GM23248 (cell line): ENCODE measurements at regions not wholly inside any gene's neighbourhood (a gene's known extent, or its start where the extent isn't known, plus 50 kb on each side); places are given as distances from the start of the nearest gene placed in this dataset.

Experiments
- DNase-seq: peaks from one replicate; pipeline ENCODE4 v3.0.0-alpha.2; 2015
- H2AFZ ChIP-seq: fragments of 200-600 bp; sonication (generic); 2 replicates; pipeline ENCODE4 v1.6.1; 2016; ENCODE audit warnings: antibody characterized with exemption
- H3F3A ChIP-seq: fragments of 200-600 bp; sonication (generic); 2 replicates; pipeline ENCODE4 v1.6.1; 2016; ENCODE audit warnings: mild to moderate bottlenecking, antibody characterized with exemption, mixed run types; ENCODE audit not compliant: insufficient read depth
- H3K27ac ChIP-seq: fragments of 200-600 bp; sonication (generic); 2 replicates; pipeline ENCODE4 v1.5.1; 2016; ENCODE audit warnings: mild to moderate bottlenecking
- H3K27me3 ChIP-seq: fragments of 200-600 bp; sonication (generic); replicated peaks from 2 replicates; pipeline ENCODE4 v1.6.1; 2016; ENCODE audit warnings: mild to moderate bottlenecking; ENCODE audit not compliant: insufficient read depth
- H3K36me3 ChIP-seq: fragments of 200-600 bp; sonication (generic); 2 replicates; pipeline ENCODE4 v1.6.1; 2016; ENCODE audit warnings: low read depth, mild to moderate bottlenecking
- H3K4me1 ChIP-seq: fragments of 200-600 bp; sonication (generic); 2 replicates; pipeline ENCODE4 v1.6.1; 2016; ENCODE audit warnings: mild to moderate bottlenecking; ENCODE audit not compliant: insufficient read depth
- H3K4me2 ChIP-seq: fragments of 200-600 bp; sonication (generic); one replicate; pipeline ENCODE4 v1.6.1; 2016; ENCODE audit warnings: mild to moderate bottlenecking; ENCODE audit not compliant: unreplicated experiment
- H3K4me3 ChIP-seq: fragments of 200-600 bp; sonication (generic); 2 replicates; pipeline ENCODE4 v1.5.1; 2016; ENCODE audit warnings: mild to moderate bottlenecking
- H3K79me2 ChIP-seq: fragments of 200-600 bp; sonication (generic); 2 replicates; pipeline ENCODE4 v1.6.1; 2016; ENCODE audit warnings: mild to moderate bottlenecking; ENCODE audit not compliant: insufficient read depth
- H3K9ac ChIP-seq: fragments of 200-600 bp; sonication (generic); 2 replicates; pipeline ENCODE4 v1.6.1; 2016; ENCODE audit warnings: mild to moderate bottlenecking
- H3K9me2 ChIP-seq: fragments of 200-600 bp; sonication (generic); 2 replicates; pipeline ENCODE4 v1.6.1; 2016; ENCODE audit warnings: mixed run types, mild to moderate bottlenecking, moderate library complexity; ENCODE audit not compliant: insufficient read depth
- H3K9me3 ChIP-seq: fragments of 200-600 bp; sonication (generic); one replicate; pipeline ENCODE4 v1.6.1; 2017; ENCODE audit warnings: low read depth
- H4K20me1 ChIP-seq: fragments of 200-600 bp; sonication (generic); 2 replicates; pipeline ENCODE4 v1.6.0; 2016; ENCODE audit not compliant: insufficient read depth
- EZH2 ChIP-seq: fragments of 200-600 bp; sonication (generic); IDR thresholded peaks from 2 replicates; pipeline ENCODE4 v1.6.1; 2018; ENCODE audit warnings: antibody characterized with exemption, mild to moderate bottlenecking; ENCODE audit not compliant: insufficient read depth, poor library complexity, severe bottlenecking
- EZH2phosphoT487 ChIP-seq: fragments of 200-600 bp; sonication (generic); IDR thresholded peaks from 2 replicates; pipeline ENCODE4 v1.6.1; 2018; ENCODE audit warnings: antibody characterized with exemption, moderate library complexity, mild to moderate bottlenecking, low read depth; ENCODE audit not compliant: insufficient read depth
- WGBS, 2 experiments: methylation state at CpG; one replicate each; pipeline ENCODE4 v1.1.6; 2015 to 2017; ENCODE audit warnings: low lambda C conversion rate in 2 of 2, low coverage in 1 of 2; ENCODE audit errors: missing lambda C conversion rate in 2 of 2; 5-methylcytosine and 5-hydroxymethylcytosine counted together
- in situ Hi-C: fragments of 300-500 bp; cut with MboI; formaldehyde crosslinking; loops from 2 replicates; pipeline ENCODE4 v1.15.0; 2020

GRCh38 chr15:25955628-25956027 lies 92.5 kb upstream of the ATP10A start:
- no peak overlapping the region for H3K4me2 ChIP-seq
- WGBS, 2 experiments: 49 to 62% methylated on average over 2 of the region's 2 CpGs
- H3K27ac ChIP-seq: no peak overlapping the region
- H3K27me3 ChIP-seq: peaks cover 34% of the 10 kb centered on the region
- no peak overlapping the region for H3K4me3 ChIP-seq
- H3K36me3 ChIP-seq: no peaks in the 10 kb centered on the region
- no peaks in the 10 kb centered on the region for H3K9me2 ChIP-seq
- no peaks in the 10 kb centered on the region for H3K79me2 ChIP-seq
- no peak overlapping the region for H2AFZ ChIP-seq
- in situ Hi-C loops: no loop called here
- H3K4me1 ChIP-seq: no peaks in the 10 kb centered on the region
- H3K9ac ChIP-seq: no peak overlapping the region
- TF ChIP-seq EZH2 (no peak), EZH2phosphoT487 (no peak)
- H3F3A ChIP-seq: no peaks in the 10 kb centered on the region
- H3K9me3 ChIP-seq: no peaks in the 10 kb centered on the region
- no peak for DNase-seq
- H4K20me1 ChIP-seq: no peaks in the 10 kb centered on the region

- no peak overlapping the region for H3K9ac ChIP-seq
- TF ChIP-seq EZH2 (no peak), EZH2phosphoT487 (no peak)
- no peak overlapping the region for H2AFZ ChIP-seq
- no peaks in the 10 kb centered on the region for H3K36me3 ChIP-seq
- H3K9me2 ChIP-seq: no peaks in the 10 kb centered on the region
- peaks cover 31% of the 10 kb centered on the region for H3K27me3 ChIP-seq
- no peaks in the 10 kb centered on the region for H3F3A ChIP-seq
- no peak overlapping the region for H3K4me2 ChIP-seq
- no peak for DNase-seq
- WGBS, 2 experiments: 5 to 6% methylated on average over 4 of the region's 4 CpGs
- H3K9me3 ChIP-seq: no peaks in the 10 kb centered on the region
- no peaks in the 10 kb centered on the region for H3K79me2 ChIP-seq
- no peaks in the 10 kb centered on the region for H4K20me1 ChIP-seq
- in situ Hi-C loops: no loop called here
- no peaks in the 10 kb centered on the region for H3K4me1 ChIP-seq
- H3K27ac ChIP-seq: no peak overlapping the region
- no peak overlapping the region for H3K4me3 ChIP-seq
Observed at GRCh38 chr15:25954398-25954797, 91.3 kb upstream of the ATP10A start.

GRCh38 chr15:25950014-25950413 lies 86.9 kb upstream of the ATP10A start:
- Histone ChIP-seq H3K27me3 (peaks cover 16% of the 10 kb centered on the region), H3K79me2 (no peaks in the 10 kb centered on the region), H3K4me2 (no peak overlapping the region), H2AFZ (no peak overlapping the region), H3F3A (no peaks in the 10 kb centered on the region), H3K4me3 (no peak overlapping the region), H3K36me3 (no peaks in the 10 kb centered on the region), H3K9ac (no peak overlapping the region), H3K4me1 (peaks cover 13% of the 10 kb centered on the region), H3K9me3 (no peaks in the 10 kb centered on the region), H3K9me2 (no peaks in the 10 kb centered on the region), H4K20me1 (no peaks in the 10 kb centered on the region), H3K27ac (no peak overlapping the region)
- 75 to 94% methylated on average over 2 of the region's 2 CpGs for WGBS, 2 experiments
- in situ Hi-C loops: no loop called here
- TF ChIP-seq EZH2 (no peak), EZH2phosphoT487 (no peak)
- DNase-seq: peak; percentile 15

GRCh38 chr15:25947323-25948314 lies 84.5 kb upstream of the ATP10A start:
- no peaks in the 10 kb centered on the region for H3F3A ChIP-seq
- H3K9ac ChIP-seq: no peak overlapping the region
- no peaks in the 10 kb centered on the region for H4K20me1 ChIP-seq
- H3K9me2 ChIP-seq: no peaks in the 10 kb centered on the region
- H2AFZ ChIP-seq: no peak overlapping the region
- no peak overlapping the region for H3K4me3 ChIP-seq
- H3K9me3 ChIP-seq: no peaks in the 10 kb centered on the region
- H3K27me3 ChIP-seq: 0 out of 2 replicates have a peak, but pooled peaks cover 2% of the 10 kb centered on the region
- peak; percentile 45 for DNase-seq
- H3K36me3 ChIP-seq: no peaks in the 10 kb centered on the region
- TF ChIP-seq EZH2 (no peak), EZH2phosphoT487 (no peak)
- H3K4me2 ChIP-seq: peak overlapping the region; percentile 43
- WGBS, 2 experiments: 21 to 26% methylated on average over 5 of the region's 5 CpGs
- H3K79me2 ChIP-seq: no peaks in the 10 kb centered on the region
- peaks cover 13% of the 10 kb centered on the region for H3K4me1 ChIP-seq
- in situ Hi-C loops: loop anchor here (25.0 kb wide), 1 partner anchor 435 kb away; no protein-coding TSS in a partner anchor
- no peak overlapping the region for H3K27ac ChIP-seq
